Left hindlimb (tissue), 1 donor: ENCODE measurements at regions not wholly inside any gene's neighbourhood (a gene's known extent, or its start where the extent isn't known, plus 50 kb on each side); places are given as distances from the start of the nearest gene placed in this dataset.

Experiments
- DNase-seq: peaks from one replicate; pipeline ENCODE4 v3.0.0-alpha.2; 2018

GRCh38 chr14:26123459-26123858, 474.4 kb downstream of the NOVA1 start:
- no peak for DNase-seq

GRCh38 chr14:26121181-26121580, 476.7 kb downstream of the NOVA1 start:
- DNase-seq, result no peak

GRCh38 chr14:26113911-26114640, 483.8 kb downstream of the NOVA1 start:
- no peak for DNase-seq

GRCh38 chr14:26104717-26105116, 493.1 kb downstream of the NOVA1 start:
- no peak for DNase-seq

GRCh38 chr14:26097852-26098251, 500.0 kb downstream of the NOVA1 start:
- DNase-seq, result no peak

- DNase-seq, result no peak
Observed at GRCh38 chr14:26088275-26088674, 509.6 kb downstream of the NOVA1 start.

GRCh38 chr14:26081043-26081442, 516.8 kb downstream of the NOVA1 start:
- DNase-seq, result no peak

- DNase-seq, result no peak
Observed at GRCh38 chr14:26078561-26078960, 519.3 kb downstream of the NOVA1 start.

- DNase-seq, result no peak
Observed at GRCh38 chr14:26074892-26075291, 522.9 kb downstream of the NOVA1 start.

GRCh38 chr14:26070443-26070842, 527.4 kb downstream of the NOVA1 start:
- DNase-seq, result no peak

GRCh38 chr14:26067786-26068459, 529.9 kb downstream of the NOVA1 start:
- no peak for DNase-seq

GRCh38 chr14:26067341-26067740, 530.5 kb downstream of the NOVA1 start:
- no peak for DNase-seq

GRCh38 chr14:26056036-26056616, 541.7 kb downstream of the NOVA1 start:
- DNase-seq, result no peak

- DNase-seq, result no peak
Observed at GRCh38 chr14:26032348-26032747, 565.5 kb downstream of the NOVA1 start.

GRCh38 chr14:26026384-26026783, 571.4 kb downstream of the NOVA1 start:
- DNase-seq, result no peak

GRCh38 chr14:26023967-26024366, 573.9 kb downstream of the NOVA1 start:
- DNase-seq, result no peak

- no peak for DNase-seq
Observed at GRCh38 chr14:26021759-26022158, 576.1 kb downstream of the NOVA1 start.

- DNase-seq, result no peak
Observed at GRCh38 chr14:26017270-26017669, 580.6 kb downstream of the NOVA1 start.

GRCh38 chr14:26008290-26008689, 589.5 kb downstream of the NOVA1 start:
- no peak for DNase-seq

- no peak for DNase-seq
Observed at GRCh38 chr14:26004342-26004741, 593.5 kb downstream of the NOVA1 start.

- no peak for DNase-seq
Observed at GRCh38 chr14:25993830-25994229, 604.0 kb downstream of the NOVA1 start.

GRCh38 chr14:25988536-25988935, 609.3 kb downstream of the NOVA1 start:
- no peak for DNase-seq

- no peak for DNase-seq
Observed at GRCh38 chr14:25955772-25956171, 642.1 kb downstream of the NOVA1 start.

GRCh38 chr14:25953532-25954139, 644.2 kb downstream of the NOVA1 start:
- DNase-seq, result no peak
